Smooth muscle cell (in vitro differentiated cells): ENCODE measurements at regions not wholly inside any gene's neighbourhood (a gene's known extent, or its start where the extent isn't known, plus 50 kb on each side); places are given as distances from the start of the nearest gene placed in this dataset.

Experiments used
- DNase-seq: peaks from one replicate; lab custom pipeline; 2025; ENCODE audit not compliant: unreplicated experiment; lab: John Stamatoyannopoulos, UW
- H2AFZ ChIP-seq: fragments of 200-600 bp; sonication (generic); 2 replicates; pipeline ENCODE4 v1.6.0; 2016; ENCODE audit warnings: antibody characterized with exemption, low read depth, mild to moderate bottlenecking
- H3F3A ChIP-seq: fragments of 200-600 bp; sonication (generic); 2 replicates; pipeline ENCODE4 v1.6.0; 2017; ENCODE audit warnings: antibody characterized with exemption, low read depth
- H3K27ac ChIP-seq: fragments of 200-600 bp; sonication (generic); 2 replicates; pipeline ENCODE4 v1.5.1; 2016; ENCODE audit warnings: low read depth, mild to moderate bottlenecking
- H3K27me3 ChIP-seq: fragments of 200-600 bp; sonication (generic); 2 replicates; pipeline ENCODE4 v1.6.1; 2016; ENCODE audit warnings: low read depth, mild to moderate bottlenecking
- H3K36me3 ChIP-seq: fragments of 200-600 bp; sonication (generic); 2 replicates; pipeline ENCODE4 v1.5.1; 2016; ENCODE audit warnings: low read depth
- H3K4me1 ChIP-seq: fragments of 200-600 bp; sonication (generic); 2 replicates; pipeline ENCODE4 v1.5.1; 2016; ENCODE audit warnings: low read depth
- H3K4me2 ChIP-seq: fragments of 200-600 bp; sonication (generic); 2 replicates; pipeline ENCODE4 v1.6.0; 2016; ENCODE audit warnings: mild to moderate bottlenecking
- H3K4me3 ChIP-seq: fragments of 200-600 bp; sonication (generic); 2 replicates; pipeline ENCODE4 v1.5.1; 2016; ENCODE audit warnings: mild to moderate bottlenecking
- H3K79me2 ChIP-seq: fragments of 200-600 bp; sonication (generic); 2 replicates; pipeline ENCODE4 v1.6.0; 2016; ENCODE audit warnings: low read depth, mild to moderate bottlenecking
- H3K9ac ChIP-seq: fragments of 200-600 bp; sonication (generic); 2 replicates; pipeline ENCODE4 v1.6.0; 2016; ENCODE audit warnings: low read depth
- H3K9me3 ChIP-seq: fragments of 200-600 bp; sonication (generic); replicated peaks from 2 replicates; pipeline ENCODE4 v1.5.1; 2016; ENCODE audit warnings: low read depth
- H4K20me1 ChIP-seq: fragments of 200-600 bp; sonication (generic); 2 replicates; pipeline ENCODE4 v1.6.0; 2016; ENCODE audit warnings: low read depth
- CTCF ChIP-seq: fragments of 200-600 bp; sonication (generic); IDR thresholded peaks from 2 replicates; pipeline ENCODE4 v1.5.1; 2017; ENCODE audit warnings: borderline replicate concordance, mild to moderate bottlenecking, antibody characterized with exemption; ENCODE audit not compliant: insufficient read depth, poor library complexity, severe bottlenecking
- WGBS: methylation state at CpG from one replicate; pipeline ENCODE4 v1.1.7; 2016; ENCODE audit warnings: low lambda C conversion rate; 5-methylcytosine and 5-hydroxymethylcytosine counted together

- Histone ChIP-seq H2AFZ (no peak overlapping the region), H3K9me3 (no peaks in the 10 kb centered on the region), H4K20me1 (no peaks in the 10 kb centered on the region), H3K4me2 (no peak overlapping the region), H3K36me3 (no peaks in the 10 kb centered on the region), H3K79me2 (no peaks in the 10 kb centered on the region), H3K9ac (no peak overlapping the region), H3K27ac (no peak overlapping the region), H3F3A (no peaks in the 10 kb centered on the region), H3K27me3 (no peaks in the 10 kb centered on the region), H3K4me1 (no peaks in the 10 kb centered on the region), H3K4me3 (no peak overlapping the region)
- WGBS = 81% methylated on average over 1 of the region's 1 CpG
- TF ChIP-seq CTCF = no peak
- DNase-seq = no peak
Observed at GRCh38 chr5:143662020-143662419, 149.9 kb upstream of the HMHB1 start.

- no peak for DNase-seq
- Histone ChIP-seq H3K36me3 (no peaks in the 10 kb centered on the region), H3K79me2 (no peaks in the 10 kb centered on the region), H3K9ac (no peak overlapping the region), H3F3A (no peaks in the 10 kb centered on the region), H3K4me3 (no peak overlapping the region), H3K27me3 (no peaks in the 10 kb centered on the region), H3K27ac (no peak overlapping the region), H3K9me3 (no peaks in the 10 kb centered on the region), H2AFZ (no peak overlapping the region), H4K20me1 (no peaks in the 10 kb centered on the region), H3K4me2 (no peak overlapping the region), H3K4me1 (no peaks in the 10 kb centered on the region)
- no peak for TF ChIP-seq CTCF
- 95% methylated on average over 2 of the region's 2 CpGs for WGBS
Observed at GRCh38 chr5:143660625-143661024, 151.3 kb upstream of the HMHB1 start.

GRCh38 chr5:143659599-143660238 is 152.2 kb upstream of the HMHB1 start:
- Histone ChIP-seq H2AFZ (no peak overlapping the region), H3K9ac (no peak overlapping the region), H3K27me3 (no peaks in the 10 kb centered on the region), H3K9me3 (no peaks in the 10 kb centered on the region), H3K4me1 (no peaks in the 10 kb centered on the region), H3K4me2 (no peak overlapping the region), H3K79me2 (no peaks in the 10 kb centered on the region), H3K4me3 (no peak overlapping the region), H3K36me3 (no peaks in the 10 kb centered on the region), H3K27ac (no peak overlapping the region), H4K20me1 (no peaks in the 10 kb centered on the region), H3F3A (no peaks in the 10 kb centered on the region)
- TF ChIP-seq CTCF = no peak
- no peak for DNase-seq
- 89% methylated on average over 3 of the region's 3 CpGs for WGBS

GRCh38 chr5:143658956-143659355 is 153.0 kb upstream of the HMHB1 start:
- Histone ChIP-seq H3K4me2 (no peak overlapping the region), H4K20me1 (no peaks in the 10 kb centered on the region), H3K36me3 (no peaks in the 10 kb centered on the region), H3K4me3 (no peak overlapping the region), H2AFZ (no peak overlapping the region), H3K27ac (no peak overlapping the region), H3K79me2 (no peaks in the 10 kb centered on the region), H3K9ac (no peak overlapping the region), H3F3A (no peaks in the 10 kb centered on the region), H3K9me3 (no peaks in the 10 kb centered on the region), H3K27me3 (no peaks in the 10 kb centered on the region), H3K4me1 (no peaks in the 10 kb centered on the region)
- WGBS = 93% methylated on average over 3 of the region's 3 CpGs
- no peak for DNase-seq
- no peak for TF ChIP-seq CTCF
